HEK293 (cell line): ENCODE measurements at regions not wholly inside any gene's neighbourhood (a gene's known extent, or its start where the extent isn't known, plus 50 kb on each side); places are given as distances from the start of the nearest gene placed in this dataset.

Experiments used
- CTCF ChIA-PET: fragments of 350-600 bp; formaldehyde crosslinking; extraction: SDS; loops from one replicate; lab custom pipeline; 2021; ENCODE audit warnings: antibody characterized with exemption; lab: Yijun Ruan, JAX
- POLR2A ChIA-PET: fragments of 300-600 bp; formaldehyde crosslinking; extraction: SDS; loops from one replicate; lab custom pipeline; 2020; ENCODE audit warnings: antibody characterized with exemption, inconsistent platforms; lab: Yijun Ruan, JAX
- H3K27ac ChIP-seq: fragments of 200-500 bp; sonication (Bioruptor generic); 2 replicates; pipeline ENCODE4 v1.5.1; 2014; ENCODE audit warnings: low read depth, low read length, control low read depth, inconsistent platforms; ENCODE audit errors: extremely low read depth
- H3K36me3 ChIP-seq, 2 experiments: fragments of 200-500 bp in 1 of 2; sonication (Bioruptor generic) in 1 of 2; 1 replicate in 1 of 2; 2 replicates in 1 of 2; pipeline ENCODE4 v1.5.1; 2014 to 2017; ENCODE audit warnings: inconsistent platforms in 2 of 2, low read length in 2 of 2; ENCODE audit not compliant: control insufficient read depth in 2 of 2, insufficient read depth in 1 of 2
- H3K4me1 ChIP-seq: fragments of 200-500 bp; sonication (Bioruptor generic); 2 replicates; pipeline ENCODE4 v1.5.1; 2014; ENCODE audit warnings: mild to moderate bottlenecking, low read length, inconsistent platforms; ENCODE audit not compliant: control insufficient read depth, insufficient read depth
- H3K4me3 ChIP-seq: 2 replicates; pipeline ENCODE4 v1.5.1; 2011; ENCODE audit warnings: low read depth, mild to moderate bottlenecking, control low read depth, low read length, moderate library complexity
- H3K9me3 ChIP-seq: fragments of 200-500 bp; sonication (Bioruptor generic); 2 replicates; pipeline ENCODE4 v1.5.1; 2014; ENCODE audit warnings: low read depth, low read length, inconsistent platforms; ENCODE audit not compliant: control insufficient read depth, insufficient read depth
- GLI2 ChIP-seq: fragments of 450-650 bp; formaldehyde crosslinking; IDR thresholded peaks from 2 replicates; pipeline ENCODE4; 2017; ENCODE audit warnings: missing biosample characterization, missing genetic modification characterization, low read depth, borderline replicate concordance
- HOXA7 ChIP-seq: sonication (generic); formaldehyde crosslinking; IDR thresholded peaks from 2 replicates; pipeline ENCODE4 v1.8.1; 2022; ENCODE audit warnings: missing genetic modification reagents, borderline replicate concordance
- MZF1 ChIP-seq: fragments of 450-650 bp; formaldehyde crosslinking; IDR thresholded peaks from 2 replicates; pipeline ENCODE4 v1.5.1; 2017; ENCODE audit warnings: missing biosample characterization, missing genetic modification characterization, borderline replicate concordance
- PRDM1 ChIP-seq: fragments of 450-650 bp; formaldehyde crosslinking; IDR thresholded peaks from 2 replicates; pipeline ENCODE4; 2016; ENCODE audit warnings: missing biosample characterization, missing genetic modification characterization
- SALL2 ChIP-seq: fragments of 450-650 bp; formaldehyde crosslinking; IDR thresholded peaks from 2 replicates; pipeline ENCODE4 v1.5.0; 2017; ENCODE audit warnings: missing biosample characterization, mild to moderate bottlenecking, missing genetic modification characterization, borderline replicate concordance
- SETDB1 ChIP-seq: IDR thresholded peaks from one replicate; pipeline ENCODE4 v1.6.1; 2017; ENCODE audit warnings: mild to moderate bottlenecking, low read length, moderate library complexity, mixed read lengths; ENCODE audit not compliant: insufficient read length
- ZBTB17 ChIP-seq: fragments of 450-650 bp; formaldehyde crosslinking; IDR thresholded peaks from 2 replicates; pipeline ENCODE4 v1.5.1; 2016; ENCODE audit warnings: missing biosample characterization, missing genetic modification characterization
- ZBTB8A ChIP-seq: fragments of 450-650 bp; formaldehyde crosslinking; IDR thresholded peaks from 2 replicates; pipeline ENCODE4 v1.5.1; 2016; ENCODE audit warnings: missing biosample characterization, missing genetic modification characterization
- ZFP3 ChIP-seq: fragments of 450-650 bp; formaldehyde crosslinking; IDR thresholded peaks from 2 replicates; pipeline ENCODE4 v1.5.1; 2016; ENCODE audit warnings: low read depth, missing biosample characterization, missing genetic modification characterization
- ZNF341 ChIP-seq: fragments of 450-650 bp; formaldehyde crosslinking; IDR thresholded peaks from 2 replicates; pipeline ENCODE4; 2016; ENCODE audit warnings: low read depth, missing biosample characterization, missing genetic modification characterization
- ZNF350 ChIP-seq: fragments of 450-650 bp; formaldehyde crosslinking; IDR thresholded peaks from 2 replicates; pipeline ENCODE4 v1.5.0; 2017; ENCODE audit warnings: missing biosample characterization, mild to moderate bottlenecking, missing genetic modification characterization
- ZNF610 ChIP-seq: fragments of 450-650 bp; formaldehyde crosslinking; IDR thresholded peaks from 2 replicates; pipeline ENCODE4 v1.5.1; 2016; ENCODE audit warnings: missing biosample characterization, missing genetic modification characterization, borderline replicate concordance
- ZNF660 ChIP-seq: fragments of 450-650 bp; IDR thresholded peaks from 2 replicates; pipeline ENCODE4 v1.5.1; 2018; ENCODE audit warnings: missing biosample characterization, mild to moderate bottlenecking, missing genetic modification characterization
- ZNF837 ChIP-seq: fragments of 450-650 bp; formaldehyde crosslinking; IDR thresholded peaks from 2 replicates; pipeline ENCODE4 v1.5.1; 2016; ENCODE audit warnings: missing biosample characterization, missing genetic modification characterization
- ZSCAN4 ChIP-seq: fragments of 450-650 bp; formaldehyde crosslinking; IDR thresholded peaks from 2 replicates; pipeline ENCODE4 v1.5.1; 2017; ENCODE audit warnings: missing biosample characterization, missing genetic modification characterization
- TF ChIP-seq, protein P1 (sequence below): fragments of 450-650 bp; formaldehyde crosslinking; IDR thresholded peaks from 2 replicates; pipeline ENCODE4 v1.5.1; 2016; ENCODE audit warnings: missing biosample characterization, missing genetic modification characterization
- TF ChIP-seq, protein P2 (sequence below): fragments of 450-650 bp; formaldehyde crosslinking; IDR thresholded peaks from 2 replicates; pipeline ENCODE4 v1.5.1; 2016; ENCODE audit warnings: missing biosample characterization, missing genetic modification characterization
- TF ChIP-seq, protein P3 (sequence below): fragments of 450-650 bp; formaldehyde crosslinking; IDR thresholded peaks from 2 replicates; pipeline ENCODE4 v1.5.1; 2016; ENCODE audit warnings: missing biosample characterization, missing genetic modification characterization, borderline replicate concordance
- TF ChIP-seq, protein P4 (sequence below): fragments of 450-650 bp; formaldehyde crosslinking; IDR thresholded peaks from 2 replicates; pipeline ENCODE4 v1.5.1; 2016; ENCODE audit warnings: missing biosample characterization, missing genetic modification characterization

GRCh38 chr1:14377386-14377785 lies 221.1 kb upstream of the KAZN start:
- Histone ChIP-seq H3K4me3 (no peak overlapping the region), H3K27ac (no peak overlapping the region), H3K36me3 (no peaks in the 10 kb centered on the region), H3K4me1 (no peaks in the 10 kb centered on the region), H3K9me3 (no peaks in the 10 kb centered on the region)
- TF ChIP-seq PRDM1 (tag by site-specific recombination) (no peak), ZNF837 (tag by site-specific recombination) (no peak), ZSCAN4 (no peak), HOXA7 (no peak), ZNF341 (no peak), ZNF610 (no peak), ZBTB17 (tag by site-specific recombination) (no peak), SALL2 (no peak), ZNF660 (tag by site-specific recombination) (no peak), ZNF350 (no peak), MZF1 (no peak), ZFP3 (tag by site-specific recombination) (no peak), GLI2 (tag by site-specific recombination) (no peak)
- TF ChIP-seq, protein P1, sequence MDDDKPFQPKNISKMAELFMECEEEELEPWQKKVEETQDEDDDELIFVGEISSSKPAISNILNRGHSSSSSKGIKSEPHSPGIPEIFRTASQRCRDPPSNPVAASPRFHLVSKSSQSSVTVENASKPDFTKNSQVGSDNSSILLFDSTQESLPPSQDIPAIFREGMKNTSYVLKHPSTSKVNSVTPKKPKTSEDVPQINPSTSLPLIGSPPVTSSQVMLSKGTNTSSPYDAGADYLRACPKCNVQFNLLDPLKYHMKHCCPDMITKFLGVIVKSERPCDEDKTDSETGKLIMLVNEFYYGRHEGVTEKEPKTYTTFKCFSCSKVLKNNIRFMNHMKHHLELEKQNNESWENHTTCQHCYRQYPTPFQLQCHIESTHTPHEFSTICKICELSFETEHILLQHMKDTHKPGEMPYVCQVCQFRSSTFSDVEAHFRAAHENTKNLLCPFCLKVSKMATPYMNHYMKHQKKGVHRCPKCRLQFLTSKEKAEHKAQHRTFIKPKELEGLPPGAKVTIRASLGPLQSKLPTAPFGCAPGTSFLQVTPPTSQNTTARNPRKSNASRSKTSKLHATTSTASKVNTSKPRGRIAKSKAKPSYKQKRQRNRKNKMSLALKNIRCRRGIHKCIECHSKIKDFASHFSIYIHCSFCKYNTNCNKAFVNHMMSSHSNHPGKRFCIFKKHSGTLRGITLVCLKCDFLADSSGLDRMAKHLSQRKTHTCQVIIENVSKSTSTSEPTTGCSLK (tag by site-specific recombination): no peak
- TF ChIP-seq, protein P2, sequence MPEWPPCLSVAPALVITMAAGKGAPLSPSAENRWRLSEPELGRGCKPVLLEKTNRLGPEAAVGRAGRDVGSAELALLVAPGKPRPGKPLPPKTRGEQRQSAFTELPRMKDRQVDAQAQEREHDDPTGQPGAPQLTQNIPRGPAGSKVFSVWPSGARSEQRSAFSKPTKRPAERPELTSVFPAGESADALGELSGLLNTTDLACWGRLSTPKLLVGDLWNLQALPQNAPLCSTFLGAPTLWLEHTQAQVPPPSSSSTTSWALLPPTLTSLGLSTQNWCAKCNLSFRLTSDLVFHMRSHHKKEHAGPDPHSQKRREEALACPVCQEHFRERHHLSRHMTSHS: no peak
- TF ChIP-seq, protein P3, sequence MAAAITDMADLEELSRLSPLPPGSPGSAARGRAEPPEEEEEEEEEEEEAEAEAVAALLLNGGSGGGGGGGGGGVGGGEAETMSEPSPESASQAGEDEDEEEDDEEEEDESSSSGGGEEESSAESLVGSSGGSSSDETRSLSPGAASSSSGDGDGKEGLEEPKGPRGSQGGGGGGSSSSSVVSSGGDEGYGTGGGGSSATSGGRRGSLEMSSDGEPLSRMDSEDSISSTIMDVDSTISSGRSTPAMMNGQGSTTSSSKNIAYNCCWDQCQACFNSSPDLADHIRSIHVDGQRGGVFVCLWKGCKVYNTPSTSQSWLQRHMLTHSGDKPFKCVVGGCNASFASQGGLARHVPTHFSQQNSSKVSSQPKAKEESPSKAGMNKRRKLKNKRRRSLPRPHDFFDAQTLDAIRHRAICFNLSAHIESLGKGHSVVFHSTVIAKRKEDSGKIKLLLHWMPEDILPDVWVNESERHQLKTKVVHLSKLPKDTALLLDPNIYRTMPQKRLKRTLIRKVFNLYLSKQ (tag by site-specific recombination): no peak
- TF ChIP-seq, protein P4, sequence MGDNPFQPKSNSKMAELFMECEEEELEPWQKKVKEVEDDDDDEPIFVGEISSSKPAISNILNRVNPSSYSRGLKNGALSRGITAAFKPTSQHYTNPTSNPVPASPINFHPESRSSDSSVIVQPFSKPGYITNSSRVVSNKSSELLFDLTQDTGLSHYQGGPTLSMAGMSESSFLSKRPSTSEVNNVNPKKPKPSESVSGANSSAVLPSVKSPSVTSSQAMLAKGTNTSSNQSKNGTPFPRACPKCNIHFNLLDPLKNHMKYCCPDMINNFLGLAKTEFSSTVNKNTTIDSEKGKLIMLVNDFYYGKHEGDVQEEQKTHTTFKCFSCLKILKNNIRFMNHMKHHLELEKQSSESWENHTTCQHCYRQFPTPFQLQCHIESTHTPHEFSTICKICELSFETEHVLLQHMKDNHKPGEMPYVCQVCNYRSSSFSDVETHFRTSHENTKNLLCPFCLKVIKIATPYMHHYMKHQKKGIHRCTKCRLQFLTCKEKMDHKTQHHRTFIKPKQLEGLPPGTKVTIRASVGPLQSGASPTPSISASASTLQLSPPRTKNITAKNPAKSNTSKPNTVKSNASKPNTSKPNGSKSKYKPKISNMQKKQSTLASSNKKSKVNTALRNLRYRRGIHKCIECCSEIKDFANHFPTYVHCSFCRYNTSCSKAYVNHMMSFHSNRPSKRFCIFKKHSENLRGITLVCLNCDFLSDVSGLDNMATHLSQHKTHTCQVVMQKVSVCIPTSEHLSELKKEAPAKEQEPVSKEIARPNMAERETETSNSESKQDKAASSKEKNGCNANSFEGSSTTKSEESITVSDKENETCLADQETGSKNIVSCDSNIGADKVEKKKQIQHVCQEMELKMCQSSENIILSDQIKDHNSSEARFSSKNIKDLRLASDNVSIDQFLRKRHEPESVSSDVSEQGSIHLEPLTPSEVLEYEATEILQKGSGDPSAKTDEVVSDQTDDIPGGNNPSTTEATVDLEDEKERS: no peak
- ChIA-PET POLR2A (no interaction called here), CTCF (interaction anchor here (0.6 kb wide), 1 partner anchor 285 kb away, joined by 5 read pairs; no protein-coding TSS in a partner anchor)

GRCh38 chr1:14380408-14380807 lies 218.1 kb upstream of the KAZN start:
- Histone ChIP-seq H3K27ac (no peak overlapping the region), H3K4me3 (no peak overlapping the region), H3K36me3 (no peaks in the 10 kb centered on the region), H3K9me3 (no peaks in the 10 kb centered on the region), H3K4me1 (no peaks in the 10 kb centered on the region)
- POLR2A ChIA-PET: no interaction called here
- no peak for TF ChIP-seq ZBTB8A (tag by site-specific recombination)
- TF ChIP-seq SETDB1: peak; percentile 76
- TF ChIP-seq, all 188 proteins: peak for 1
- CTCF ChIA-PET: interaction anchor here (0.6 kb wide), 1 partner anchor 136 kb away, joined by 3 read pairs; no protein-coding TSS in a partner anchor
